ENCODE measurements at regions not wholly inside any gene's neighbourhood (a gene's known extent, or its start where the extent isn't known, plus 50 kb on each side); places are given as distances from the start of the nearest gene placed in this dataset.
"Not testable (repeated sequence)": the region's sequence is repeated elsewhere in the genome, so short reads cannot be mapped to it uniquely, and the experiment has no call there.

DNA sequence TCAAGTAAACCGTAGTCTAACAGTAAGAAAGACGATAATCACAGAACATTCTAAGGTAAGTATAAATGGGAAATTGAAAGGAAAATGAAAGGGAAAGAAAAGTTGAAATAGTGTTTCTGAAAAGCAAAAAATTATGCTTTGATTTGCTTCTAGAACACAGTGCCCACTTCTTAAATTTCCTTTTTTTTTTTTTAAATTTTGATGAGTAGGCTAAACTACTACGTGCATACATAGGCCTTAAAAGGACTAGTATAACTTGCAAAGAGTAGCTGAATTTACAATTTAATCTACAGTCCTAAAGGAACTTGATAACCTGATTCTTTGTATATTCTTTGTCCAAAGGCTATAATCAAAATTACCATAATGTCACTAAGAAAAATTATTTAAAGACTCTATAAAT, 325.3 kb downstream of the PAX3 start:
- H3K27ac ChIP-seq, result no peak overlapping the region
- in situ Hi-C loops (cut with MboI; ENCODE audit: low pct_unique_long_range_greater_than_20kb in 2 of 9, low sequenced_read_pairs in 9 of 9, unreplicated experiment in 9 of 9), result loop anchor here in 4 of 9 experiments (25.0 kb wide), 1 partner anchor 386 kb away; no protein-coding TSS in a partner anchor
- ATAC-seq (replicated peaks in 6 of 8), result no peak
- peaks cover 0 to under 1% of the 10 kb centered on the region in 2 donors for H3K4me1 ChIP-seq (replicated peaks in 1 of 2)
- WGBS, 10 experiments, result 46 to 100% (median 89%) methylated on average over 1 to 3 of the region's 3 CpGs
- no peak overlapping the region for H3K4me3 ChIP-seq

- H3K4me3 ChIP-seq, result no peak overlapping the region
- no peak overlapping the region for H3K27ac ChIP-seq
- in situ Hi-C loops (cut with MboI; ENCODE audit: low pct_unique_long_range_greater_than_20kb in 2 of 9, low sequenced_read_pairs in 9 of 9, unreplicated experiment in 9 of 9), result loop anchor here in 4 of 9 experiments (25.0 kb wide), 1 partner anchor 386 kb away; no protein-coding TSS in a partner anchor
- H3K4me1 ChIP-seq (replicated peaks in 1 of 2), result peaks cover 5 to 6% of the 10 kb centered on the region in 2 donors
- WGBS, 10 experiments, result 6 to 100% (median 78%) methylated on average over 1 to 6 of the region's 6 CpGs
- no peak for ATAC-seq (replicated peaks in 6 of 8)
Observed at GRCh38 chr2:221972813-221973478, 325.9 kb downstream of the PAX3 start.

GRCh38 chr2:221970389-221970788, 328.4 kb downstream of the PAX3 start:
- peaks cover 8 to 19% of the 10 kb centered on the region in 2 donors for H3K4me1 ChIP-seq (replicated peaks in 1 of 2)
- in situ Hi-C loops (cut with MboI; ENCODE audit: low pct_unique_long_range_greater_than_20kb in 2 of 9, low sequenced_read_pairs in 9 of 9, unreplicated experiment in 9 of 9), result loop anchor here in 4 of 9 experiments (25.0 kb wide), 1 partner anchor 383 kb away; no protein-coding TSS in a partner anchor
- 0 to 90% (median 20%) methylated on average over 1 to 3 of the region's 3 CpGs; no CpG with 5 or more reads in 2 of the 10 experiments for WGBS, 10 experiments

GRCh38 chr2:221969830-221970144, 329.0 kb downstream of the PAX3 start:
- WGBS, 10 experiments, result 50 to 100% (median 95%) methylated on average over 1 to 3 of the region's 5 CpGs; no CpG with 5 or more reads in 3 of the 10 experiments
- in situ Hi-C loops (cut with MboI; ENCODE audit: low pct_unique_long_range_greater_than_20kb in 2 of 9, low sequenced_read_pairs in 9 of 9, unreplicated experiment in 9 of 9), result loop anchor here in 5 of 9 experiments (10.0 to 25.0 kb wide), 2 partner anchors 382 to 395 kb away; partner anchors contain the start of gene EPHA4 (in 1 of the 5)
- no peak overlapping the region for H3K4me3 ChIP-seq
- ATAC-seq (replicated peaks in 6 of 8), result no peak
- no peak overlapping the region for H3K27ac ChIP-seq
- H3K4me1 ChIP-seq (replicated peaks in 1 of 2), result peaks cover 8 to 19% of the 10 kb centered on the region in 2 donors

More at GRCh38 chr2:221970389-221970788, 328.4 kb downstream of the PAX3 start:
- no peak overlapping the region for H3K4me3 ChIP-seq
- peak in 3 of 8 experiments; percentile 41 to 71 (median 59) for ATAC-seq (replicated peaks in 6 of 8)
- no peak overlapping the region for H3K27ac ChIP-seq

DNA sequence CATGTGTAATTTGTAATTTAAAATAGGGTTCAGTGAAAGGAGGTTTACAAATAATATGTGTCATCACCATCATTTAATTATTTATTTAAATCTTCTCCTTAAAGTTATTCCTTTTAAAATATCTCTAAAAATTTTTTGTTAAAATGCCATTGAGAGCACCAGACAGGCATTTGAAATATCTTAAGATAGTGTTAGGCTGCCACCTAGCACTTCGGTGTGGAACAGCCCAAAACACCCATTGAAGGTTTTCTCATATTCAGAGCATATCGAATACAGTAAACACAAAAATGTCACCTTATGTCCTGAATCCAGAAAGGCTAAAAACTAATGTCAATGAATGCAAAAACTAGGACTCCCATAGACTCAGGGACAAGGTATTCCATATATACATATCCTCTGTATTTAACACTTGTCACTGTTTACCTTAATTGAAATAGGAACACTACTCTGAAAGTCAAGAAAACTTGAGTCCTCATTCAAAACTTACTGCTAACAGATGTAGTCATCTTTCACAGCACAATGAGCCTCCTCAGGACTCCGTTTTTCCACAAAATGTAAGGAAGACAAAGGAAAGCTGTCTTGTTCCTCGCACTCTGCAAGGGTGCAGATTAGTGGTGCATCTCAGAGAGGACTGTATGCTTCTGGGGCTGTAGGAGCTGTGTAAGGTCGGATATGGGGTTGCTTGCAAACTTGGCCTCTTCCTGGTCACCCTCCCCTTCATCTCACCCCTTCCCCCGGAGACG, 329.5 kb downstream of the PAX3 start:
- in situ Hi-C loops (cut with MboI; ENCODE audit: low pct_unique_long_range_greater_than_20kb in 2 of 9, low sequenced_read_pairs in 9 of 9, unreplicated experiment in 9 of 9), result loop anchor here in 5 of 9 experiments (10.0 to 25.0 kb wide), 2 partner anchors 382 to 394 kb away; partner anchors contain the start of gene EPHA4 (in 1 of the 5)
- 0 to 53% (median 15%) methylated on average over 1 to 5 of the region's 7 CpGs; no CpG with 5 or more reads in 1 of the 10 experiments for WGBS, 10 experiments
- Histone ChIP-seq H3K4me3 (no peak overlapping the region), H3K4me1 (replicated peaks in 1 of 2) (peaks cover 8 to 19% of the 10 kb centered on the region in 2 donors), H3K27ac (no peak overlapping the region)
- peak in 6 of 8 experiments; percentile 60 to 80 (median 68) for ATAC-seq (replicated peaks in 6 of 8)

DNA sequence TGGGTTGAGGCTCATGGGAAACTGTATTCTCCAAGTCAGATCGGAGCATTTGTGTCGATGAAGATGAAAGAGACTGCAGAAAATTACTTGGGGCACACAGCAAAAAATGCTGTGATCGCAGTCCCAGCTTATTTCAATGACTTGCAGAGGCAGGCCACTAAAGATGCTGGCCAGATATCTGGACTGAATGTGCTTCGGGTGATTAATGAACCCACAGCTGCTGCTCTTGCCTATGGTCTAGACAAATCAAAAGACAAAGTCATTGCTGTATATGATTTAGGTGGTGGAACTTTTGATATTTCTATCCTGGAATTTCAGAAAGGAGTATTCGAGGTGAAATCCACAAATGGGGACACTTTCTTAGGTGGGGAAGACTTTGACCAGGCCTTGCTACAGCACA, 336.6 kb downstream of the PAX3 start:
- WGBS, 10 experiments, result 22 to 95% (median 57%) methylated on average over 1 to 5 of the region's 5 CpGs; no CpG with 5 or more reads in 2 of the 10 experiments
- H3K27ac ChIP-seq, result no peak overlapping the region
- H3K4me3 ChIP-seq, result no peak overlapping the region
- H3K4me1 ChIP-seq (replicated peaks in 1 of 2), result peaks cover 0 to 7% of the 10 kb centered on the region in 2 donors
- ATAC-seq (replicated peaks in 6 of 8), result no peak
- in situ Hi-C loops (cut with MboI; ENCODE audit: low pct_unique_long_range_greater_than_20kb in 2 of 9, low sequenced_read_pairs in 9 of 9, unreplicated experiment in 9 of 9), result loop anchor here in 5 of 9 experiments (10.0 to 25.0 kb wide), 2 partner anchors 375 to 387 kb away; partner anchors contain the start of gene EPHA4 (in 1 of the 5)

DNA sequence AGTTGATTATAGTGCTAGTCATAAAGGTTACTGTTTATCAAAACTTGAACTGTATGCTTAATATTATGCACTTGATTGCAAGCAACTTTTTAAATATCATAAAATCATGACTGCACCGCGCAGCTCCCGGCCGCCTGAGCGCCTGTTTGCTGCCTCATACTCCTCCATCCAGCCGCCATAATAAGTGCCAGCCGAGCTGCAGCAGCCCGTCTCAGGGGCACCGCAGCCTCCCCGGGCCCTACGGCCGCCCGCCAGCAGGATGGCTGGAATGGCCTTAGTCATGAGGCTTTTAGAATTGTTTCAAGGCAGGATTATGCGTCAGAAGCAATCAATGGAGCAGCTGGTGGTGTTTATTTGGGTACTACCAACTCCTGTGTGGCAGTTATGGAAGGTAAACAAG, 337.2 kb downstream of the PAX3 start:
- Histone ChIP-seq H3K27ac (no peak overlapping the region), H3K4me1 (replicated peaks in 1 of 2) (peaks cover 0 to 6% of the 10 kb centered on the region in 2 donors), H3K4me3 (no peak overlapping the region)
- WGBS, 10 experiments, result 17 to 100% (median 88%) methylated on average over 1 to 13 of the region's 14 CpGs; no CpG with 5 or more reads in 1 of the 10 experiments
- no peak for ATAC-seq (replicated peaks in 6 of 8)
- in situ Hi-C loops (cut with MboI; ENCODE audit: low pct_unique_long_range_greater_than_20kb in 2 of 9, low sequenced_read_pairs in 9 of 9, unreplicated experiment in 9 of 9), result loop anchor here in 5 of 9 experiments (10.0 to 25.0 kb wide), 2 partner anchors 374 to 387 kb away; partner anchors contain the start of gene EPHA4 (in 1 of the 5)

DNA sequence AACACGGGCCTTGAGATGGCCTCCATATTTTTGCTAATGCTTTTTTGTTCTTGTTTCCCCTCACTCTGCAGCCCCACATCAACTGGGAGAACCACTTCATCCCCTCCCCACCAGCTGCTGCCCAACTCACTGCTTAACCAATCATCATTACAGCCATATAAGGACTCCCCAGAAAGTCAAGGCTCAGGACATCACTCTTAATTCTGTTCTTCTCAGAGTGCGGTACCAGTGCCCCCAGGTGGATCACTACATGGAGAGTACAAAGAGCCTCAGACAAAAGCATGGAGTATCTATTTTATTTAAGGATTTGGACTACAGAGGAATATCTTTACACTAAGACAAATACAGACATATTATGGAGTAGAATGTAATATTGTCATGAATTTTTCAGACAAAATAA, 340.6 kb downstream of the PAX3 start:
- Histone ChIP-seq H3K27ac (no peak overlapping the region), H3K4me1 (replicated peaks in 1 of 2) (no peaks in the 10 kb centered on the region), H3K4me3 (no peak overlapping the region)
- in situ Hi-C loops (cut with MboI; ENCODE audit: low pct_unique_long_range_greater_than_20kb in 2 of 9, low sequenced_read_pairs in 9 of 9, unreplicated experiment in 9 of 9), result loop anchor here in 4 of 9 experiments (25.0 kb wide), 1 partner anchor 371 kb away; no protein-coding TSS in a partner anchor
- peak in 2 of 8 experiments; percentile 26 to 32 for ATAC-seq (replicated peaks in 6 of 8)
- WGBS, 10 experiments, result 29 to 100% (median 42%) methylated on average over 1 to 2 of the region's 2 CpGs; no CpG with 5 or more reads in 4 of the 10 experiments

DNA sequence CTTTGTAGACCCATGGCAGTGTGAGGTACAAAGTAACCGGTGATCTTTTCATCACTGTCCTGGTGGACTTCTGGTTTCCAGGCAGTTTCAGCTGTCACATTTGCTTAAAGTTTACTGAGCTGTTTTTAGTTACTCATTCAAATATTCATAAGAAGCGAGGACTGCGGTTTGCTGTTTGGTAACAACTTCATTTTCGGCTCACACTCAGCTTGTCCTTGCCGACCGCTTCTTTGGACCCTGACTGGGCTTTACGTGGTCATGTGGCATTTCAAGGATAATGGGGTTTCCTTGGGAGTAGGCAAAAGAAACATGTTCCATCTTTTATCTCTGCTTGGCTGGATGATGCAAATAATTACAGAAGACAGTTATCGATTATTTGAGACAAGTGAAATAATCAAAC, 350.7 kb downstream of the PAX3 start:
- Histone ChIP-seq H3K4me3 (no peak overlapping the region), H3K4me1 (replicated peaks in 1 of 2) (no peaks in the 10 kb centered on the region), H3K27ac (no peak overlapping the region)
- in situ Hi-C loops (cut with MboI; ENCODE audit: low pct_unique_long_range_greater_than_20kb in 2 of 9, low sequenced_read_pairs in 9 of 9, unreplicated experiment in 9 of 9), result no loop called here
- WGBS, 10 experiments, result 33 to 100% (median 94%) methylated on average over 1 to 8 of the region's 8 CpGs; no CpG with 5 or more reads in 1 of the 10 experiments
- ATAC-seq (replicated peaks in 6 of 8), result no peak

- H3K27ac ChIP-seq; H3K4me1 ChIP-seq (replicated peaks in 1 of 2); H3K4me3 ChIP-seq; ATAC-seq (replicated peaks in 6 of 8); in situ Hi-C loops (cut with MboI; ENCODE audit: low pct_unique_long_range_greater_than_20kb in 2 of 9, low sequenced_read_pairs in 9 of 9, unreplicated experiment in 9 of 9): not testable (repeated sequence)
- WGBS, 10 experiments, result 31 to 100% (median 90%) methylated on average over 1 to 3 of the region's 3 CpGs; no CpG with 5 or more reads in 1 of the 10 experiments
Observed at GRCh38 chr2:221944452-221944851, 354.3 kb downstream of the PAX3 start.

DNA sequence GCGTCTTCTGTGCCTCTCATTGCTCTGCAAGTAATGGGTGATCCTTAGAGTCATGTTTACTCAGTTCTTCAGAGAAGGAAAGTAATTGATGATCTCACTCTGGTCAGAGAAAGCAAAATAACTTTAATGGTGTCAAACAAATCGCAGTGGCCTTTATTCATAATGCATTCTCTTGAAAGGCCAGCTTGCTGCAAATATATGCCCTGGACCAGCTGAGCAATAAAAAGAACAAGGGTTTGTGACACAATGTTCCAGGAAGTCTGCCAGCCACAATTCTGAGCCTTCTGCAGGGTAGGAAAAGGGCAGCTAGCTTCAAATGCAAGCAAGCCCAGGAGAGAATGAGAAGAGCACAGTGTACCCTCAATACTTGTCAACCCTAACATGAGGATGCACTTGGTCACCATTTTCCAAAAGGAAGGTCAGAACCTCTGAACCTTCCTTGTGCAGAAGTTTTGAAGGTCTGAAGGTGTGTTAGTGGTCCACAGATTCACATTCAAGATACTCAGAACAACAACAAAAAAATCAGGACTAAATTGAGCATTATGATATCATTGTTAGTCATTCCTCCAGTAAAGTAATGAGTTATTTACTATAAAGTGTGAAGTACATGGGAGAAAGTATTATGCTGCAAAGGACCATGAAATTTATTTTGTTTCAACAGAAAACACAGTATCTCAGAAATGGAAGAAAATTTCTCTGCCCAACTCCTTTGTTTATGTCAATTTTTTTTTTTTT, 355.6 kb downstream of the PAX3 start:
- peak in 5 of 8 experiments; percentile 48 to 97 (median 72) for ATAC-seq (replicated peaks in 6 of 8)
- WGBS, 10 experiments, result 0 to 83% (median 28%) methylated on average over 1 to 2 of the region's 2 CpGs; no CpG with 5 or more reads in 1 of the 10 experiments
- Histone ChIP-seq H3K4me3 (no peak overlapping the region), H3K27ac (no peak overlapping the region), H3K4me1 (replicated peaks in 1 of 2) (no peaks in the 10 kb centered on the region)
- in situ Hi-C loops (cut with MboI; ENCODE audit: low pct_unique_long_range_greater_than_20kb in 2 of 9, low sequenced_read_pairs in 9 of 9, unreplicated experiment in 9 of 9), result no loop called here

- Histone ChIP-seq H3K27ac (no peak overlapping the region), H3K4me1 (replicated peaks in 1 of 2) (no peaks in the 10 kb centered on the region), H3K4me3 (no peak overlapping the region)
- 67 to 97% (median 89%) methylated on average over 1 to 6 of the region's 6 CpGs; no CpG with 5 or more reads in 2 of the 10 experiments for WGBS, 10 experiments
- no peak for ATAC-seq (replicated peaks in 6 of 8)
- in situ Hi-C loops (cut with MboI; ENCODE audit: low pct_unique_long_range_greater_than_20kb in 2 of 9, low sequenced_read_pairs in 9 of 9, unreplicated experiment in 9 of 9), result no loop called here
Observed at GRCh38 chr2:221931251-221931991, 359.3 kb upstream of the EPHA4 start.
